WTC11 (cell line): ENCODE measurements at regions not wholly inside any gene's neighbourhood (a gene's known extent, or its start where the extent isn't known, plus 50 kb on each side); places are given as distances from the start of the nearest gene placed in this dataset.

Experiments
- ATAC-seq: fragments of 200-7000 bp; cut with Tn5 transposase; 2 replicates; pipeline ENCODE4 v1.10.0; 2021; ENCODE audit warnings: mild to moderate bottlenecking, moderate library complexity
- CTCF ChIA-PET: fragments of 300-600 bp; sonication (Branson Sonifier 250); formaldehyde crosslinking; loops from one replicate; lab custom pipeline; 2021; ENCODE audit warnings: antibody characterized with exemption; lab: Charles Lee
- POLR2A ChIA-PET: fragments of 350-600 bp; sonication (Branson Sonifier 250); formaldehyde crosslinking; loops from one replicate; lab custom pipeline; 2021; ENCODE audit warnings: antibody characterized with exemption; lab: Charles Lee
- DNase-seq: peaks from one replicate; pipeline ENCODE4 v3.0.0; 2021; ENCODE audit warnings: low spot score
- H3K27ac Mint-ChIP-seq: 2 replicates; pipeline ENCODE4 v1.8.0; 2021; ENCODE audit warnings: mixed read lengths
- H3K27me3 Mint-ChIP-seq: 2 replicates; pipeline ENCODE4 v1.8.0; 2021; ENCODE audit warnings: low read depth, mild to moderate bottlenecking, moderate library complexity, mixed read lengths
- H3K36me3 Mint-ChIP-seq: 2 replicates; pipeline ENCODE4 v1.8.0; 2021; ENCODE audit warnings: mixed read lengths
- H3K4me1 Mint-ChIP-seq: 2 replicates; pipeline ENCODE4 v1.8.0; 2022; ENCODE audit warnings: mixed read lengths
- H3K4me3 Mint-ChIP-seq: 2 replicates; pipeline ENCODE4 v1.8.0; 2021; ENCODE audit warnings: mild to moderate bottlenecking, moderate library complexity, mixed read lengths
- H3K9me3 Mint-ChIP-seq: 2 replicates; pipeline ENCODE4 v1.8.0; 2021; ENCODE audit warnings: mixed read lengths
- ATF3 ChIP-seq: sonication (generic); formaldehyde crosslinking; conservative IDR thresholded peaks from 2 replicates; pipeline ENCODE4 v1.8.1; 2022; ENCODE audit warnings: mild to moderate bottlenecking, missing genetic modification reagents
- CREM ChIP-seq: sonication (generic); formaldehyde crosslinking; IDR thresholded peaks from 2 replicates; pipeline ENCODE4 v1.8.1; 2022; ENCODE audit warnings: mild to moderate bottlenecking, missing genetic modification reagents, moderate library complexity
- ELF4 ChIP-seq: sonication (generic); formaldehyde crosslinking; IDR thresholded peaks from 2 replicates; pipeline ENCODE4 v1.8.1; 2022; ENCODE audit warnings: low read depth, mild to moderate bottlenecking, moderate library complexity, missing genetic modification reagents
- ETV6 ChIP-seq: sonication (generic); formaldehyde crosslinking; IDR thresholded peaks from 2 replicates; pipeline ENCODE4 v1.8.1; 2022; ENCODE audit warnings: mild to moderate bottlenecking, missing genetic modification reagents
- FOXJ3 ChIP-seq: sonication (generic); formaldehyde crosslinking; IDR thresholded peaks from 2 replicates; pipeline ENCODE4 v1.9.0; 2021; ENCODE audit warnings: missing genetic modification reagents, mild to moderate bottlenecking, borderline replicate concordance
- HMGXB4 ChIP-seq: sonication (generic); formaldehyde crosslinking; IDR thresholded peaks from 2 replicates; pipeline ENCODE4 v1.8.1; 2023; ENCODE audit warnings: mild to moderate bottlenecking, moderate library complexity, missing genetic modification reagents
- MLX ChIP-seq: sonication (generic); formaldehyde crosslinking; IDR thresholded peaks from 2 replicates; pipeline ENCODE4 v1.8.1; 2023; ENCODE audit warnings: mild to moderate bottlenecking, missing genetic modification reagents, moderate library complexity
- NFATC4 ChIP-seq: fragments of 250-450 bp; sonication (Bioruptor Pico); IDR thresholded peaks from 2 replicates; pipeline ENCODE4 v1.9.0; 2021; ENCODE audit warnings: mild to moderate bottlenecking
- PRDM15 ChIP-seq: sonication (generic); formaldehyde crosslinking; IDR thresholded peaks from 2 replicates; pipeline ENCODE4 v1.8.0; 2022; ENCODE audit warnings: missing genetic modification reagents
- PRRX2 ChIP-seq: fragments of 250-450 bp; sonication (Bioruptor Pico); IDR thresholded peaks from 2 replicates; pipeline ENCODE4 v1.8.0; 2021; ENCODE audit warnings: mild to moderate bottlenecking
- RORB ChIP-seq: fragments of 250-450 bp; sonication (Bioruptor Pico); IDR thresholded peaks from 2 replicates; pipeline ENCODE4 v1.9.0; 2021; ENCODE audit warnings: mild to moderate bottlenecking
- ZNF121 ChIP-seq: sonication (generic); formaldehyde crosslinking; IDR thresholded peaks from 2 replicates; pipeline ENCODE4 v1.8.0; 2023; ENCODE audit warnings: missing genetic modification reagents
- ZNF532 ChIP-seq: fragments of 250-450 bp; sonication (Bioruptor Pico); IDR thresholded peaks from 2 replicates; pipeline ENCODE4 v1.9.0; 2021; ENCODE audit warnings: mild to moderate bottlenecking, borderline replicate concordance
- ZSCAN18 ChIP-seq: fragments of 250-450 bp; sonication (Bioruptor Pico); IDR thresholded peaks from 2 replicates; pipeline ENCODE4 v2.1.2; 2022; ENCODE audit warnings: mild to moderate bottlenecking, moderate library complexity

- TF ChIP-seq ZNF532 (CRISPR knock-in tag) (no peak), PRRX2 (CRISPR knock-in tag) (no peak)
Measured at GRCh38 chr10:36269222-36269621, 627.1 kb upstream of the FZD8 start (continued).

GRCh38 chr10:36266923-36267322, 624.8 kb upstream of the FZD8 start:
- no peaks in the 10 kb centered on the region for H3K9me3 Mint-ChIP-seq
- no peak for DNase-seq
- no peaks in the 10 kb centered on the region for H3K27me3 Mint-ChIP-seq
- 0 out of 2 replicates have a peak, but pooled peaks have one; percentile 31 for TF ChIP-seq PRDM15
- no peak for TF ChIP-seq CREM
- TF ChIP-seq, all 79 proteins: peak for 1
- no peak overlapping the region for H3K4me3 Mint-ChIP-seq
- CTCF ChIA-PET: no interaction called here
- H3K36me3 Mint-ChIP-seq: no peaks in the 10 kb centered on the region
- H3K4me1 Mint-ChIP-seq: peaks cover 6% of the 10 kb centered on the region
- H3K27ac Mint-ChIP-seq: no peak overlapping the region
- POLR2A ChIA-PET: no interaction called here
- no peak for ATAC-seq

- Mint-ChIP-seq H3K27me3 (no peaks in the 10 kb centered on the region), H3K4me1 (peaks cover 6% of the 10 kb centered on the region), H3K4me3 (no peak overlapping the region), H3K27ac (no peak overlapping the region), H3K9me3 (no peaks in the 10 kb centered on the region), H3K36me3 (no peaks in the 10 kb centered on the region)
- ATAC-seq: no peak
- no peak for DNase-seq
- CTCF ChIA-PET: interaction anchor here (1.4 kb wide), 1 partner anchor 631 kb away, joined by 3 read pairs; no protein-coding TSS in a partner anchor
- POLR2A ChIA-PET: no interaction called here
- TF ChIP-seq ZSCAN18 (CRISPR knock-in tag) (no peak), ETV6 (no peak), FOXJ3 (CRISPR knock-in tag) (no peak), RORB (no peak), HMGXB4 (CRISPR knock-in tag) (no peak), MLX (no peak), ELF4 (no peak), NFATC4 (CRISPR knock-in tag) (no peak), ZNF121 (CRISPR knock-in tag) (no peak), ZNF532 (CRISPR knock-in tag) (no peak), ATF3 (CRISPR knock-in tag) (no peak)
Measured at GRCh38 chr10:36265741-36266140, 623.6 kb upstream of the FZD8 start.
